Jurkat, Clone E6-1 (cell line): ENCODE measurements at regions not wholly inside any gene's neighbourhood (a gene's known extent, or its start where the extent isn't known, plus 50 kb on each side); places are given as distances from the start of the nearest gene placed in this dataset.

Source experiments
- DNase-seq: peaks from one replicate; pipeline ENCODE4 v3.0.0-alpha.2; 2011; ENCODE audit warnings: low read depth, low spot score
- H3K4me3 ChIP-seq: 2 replicates; pipeline ENCODE4 v1.5.1; 2011; ENCODE audit warnings: mild to moderate bottlenecking, low read length, control low read depth, moderate library complexity

- no peak overlapping the region for H3K4me3 ChIP-seq
Observed at GRCh38 chr4:137663251-137664045, 131.2 kb upstream of the PCDH18 start.

DNA sequence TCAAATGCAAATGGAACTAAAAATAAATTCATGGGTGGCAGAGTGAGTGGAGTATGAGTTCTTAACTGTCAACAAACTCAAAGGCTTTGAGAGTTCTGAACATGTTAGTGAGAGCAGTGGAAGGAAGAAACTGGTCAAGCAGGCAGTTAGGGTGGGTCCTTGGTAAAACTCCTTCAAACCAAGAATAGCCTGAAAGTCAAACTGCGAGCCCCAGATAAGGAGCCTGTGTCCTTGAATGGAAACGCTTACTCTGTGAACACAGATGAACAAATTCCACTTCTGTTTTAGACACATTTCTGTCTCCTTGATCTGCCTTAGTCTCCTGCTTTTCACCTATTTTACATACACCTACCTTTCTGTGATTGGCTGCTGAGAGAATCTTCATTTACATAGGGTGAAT is 129.4 kb upstream of the PCDH18 start:
- no peak for DNase-seq
- H3K4me3 ChIP-seq: no peak overlapping the region

More at GRCh38 chr4:137663251-137664045, 131.2 kb upstream of the PCDH18 start:
- DNase-seq: no peak

GRCh38 chr4:137660211-137660610 is 127.9 kb upstream of the PCDH18 start:
- no peak for DNase-seq
- no peak overlapping the region for H3K4me3 ChIP-seq

- no peak for DNase-seq
- H3K4me3 ChIP-seq: no peak overlapping the region
Observed at GRCh38 chr4:137659431-137659830, 127.1 kb upstream of the PCDH18 start.

DNA sequence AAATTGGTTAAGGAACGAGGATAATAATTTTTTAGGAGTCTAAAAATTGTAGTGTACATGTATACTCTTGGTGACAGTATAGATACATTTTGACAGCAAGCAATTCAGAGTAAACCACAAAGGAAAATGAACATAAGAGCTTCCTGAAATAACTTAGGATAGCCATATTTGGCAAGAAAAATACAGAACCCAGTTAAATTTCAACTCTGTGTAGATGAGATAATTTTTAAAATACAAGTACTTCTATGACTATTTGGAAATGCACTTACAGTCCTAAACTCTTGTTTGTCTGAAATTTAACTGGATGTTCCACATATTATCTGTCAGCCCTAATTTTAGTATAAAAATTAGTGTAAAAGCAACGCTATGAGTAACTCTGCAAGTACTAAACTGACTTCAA is 124.4 kb upstream of the PCDH18 start:
- H3K4me3 ChIP-seq: no peak overlapping the region
- DNase-seq: no peak

DNA sequence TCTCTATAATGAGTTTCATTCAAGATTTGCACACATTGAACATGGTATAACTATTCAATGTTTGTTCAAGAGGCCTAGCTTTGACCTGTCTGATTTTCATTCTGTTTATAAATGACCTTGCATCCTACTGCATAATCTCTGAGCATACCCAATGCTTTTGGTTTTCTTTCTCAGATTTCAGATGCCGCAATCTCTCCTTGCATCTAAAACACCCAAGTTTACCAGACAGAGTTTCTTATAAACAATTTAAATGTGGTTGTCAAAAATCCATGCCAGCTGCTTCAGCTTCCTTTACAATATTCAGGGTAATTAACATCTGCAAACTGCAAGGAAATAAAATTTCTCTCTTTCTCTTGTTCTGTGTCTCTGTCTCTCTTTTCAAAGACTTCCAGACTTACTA is 123.0 kb upstream of the PCDH18 start:
- no peak overlapping the region for H3K4me3 ChIP-seq
- DNase-seq: no peak

DNA sequence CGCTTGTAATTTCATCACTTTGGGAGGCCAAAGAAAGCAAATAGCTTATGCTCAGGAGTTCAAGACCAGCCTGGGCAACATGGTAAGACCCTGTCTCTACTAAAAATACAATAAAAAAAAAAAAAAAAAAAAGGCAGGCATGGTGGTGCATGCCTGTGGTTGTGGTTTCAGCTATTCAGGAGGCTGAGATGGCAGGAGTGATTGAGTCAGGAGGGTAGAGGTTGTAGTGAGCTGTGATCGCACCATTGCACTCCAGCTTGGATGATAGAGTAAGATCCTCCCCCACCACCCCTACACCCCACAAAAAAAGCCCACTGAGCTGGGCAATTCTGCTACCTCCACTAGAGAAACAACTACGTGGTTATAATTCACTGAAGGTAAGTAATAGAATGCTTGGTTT is 118.8 kb upstream of the PCDH18 start:
- DNase-seq: no peak
- H3K4me3 ChIP-seq: no peak overlapping the region

GRCh38 chr4:137649711-137650450 is 117.6 kb upstream of the PCDH18 start:
- H3K4me3 ChIP-seq: no peak overlapping the region
- no peak for DNase-seq

DNA sequence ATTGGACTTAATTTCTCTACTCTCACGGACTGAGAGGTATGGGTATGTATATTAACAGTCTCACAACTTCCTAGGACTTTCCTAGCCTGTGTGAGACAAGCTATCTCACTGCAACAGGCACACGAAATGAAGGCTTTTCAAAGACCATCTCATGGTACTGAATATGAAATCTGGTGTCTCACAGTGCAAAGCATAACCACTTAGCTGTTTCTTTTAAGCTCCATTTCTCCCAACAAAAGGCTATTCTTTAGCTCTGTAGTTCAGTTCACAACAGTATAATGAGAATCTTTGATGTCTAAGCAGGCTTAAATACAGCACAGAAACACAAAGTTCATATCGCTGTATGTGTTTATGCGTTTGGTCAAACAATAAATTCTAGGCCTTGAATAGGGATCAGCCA is 116.2 kb upstream of the PCDH18 start:
- DNase-seq: no peak
- no peak overlapping the region for H3K4me3 ChIP-seq

- no peak overlapping the region for H3K4me3 ChIP-seq
- DNase-seq: no peak
Observed at GRCh38 chr4:137647375-137647774, 115.1 kb upstream of the PCDH18 start.

- no peak overlapping the region for H3K4me3 ChIP-seq
- DNase-seq: no peak
Observed at GRCh38 chr4:137644201-137644600, 111.9 kb upstream of the PCDH18 start.

DNA sequence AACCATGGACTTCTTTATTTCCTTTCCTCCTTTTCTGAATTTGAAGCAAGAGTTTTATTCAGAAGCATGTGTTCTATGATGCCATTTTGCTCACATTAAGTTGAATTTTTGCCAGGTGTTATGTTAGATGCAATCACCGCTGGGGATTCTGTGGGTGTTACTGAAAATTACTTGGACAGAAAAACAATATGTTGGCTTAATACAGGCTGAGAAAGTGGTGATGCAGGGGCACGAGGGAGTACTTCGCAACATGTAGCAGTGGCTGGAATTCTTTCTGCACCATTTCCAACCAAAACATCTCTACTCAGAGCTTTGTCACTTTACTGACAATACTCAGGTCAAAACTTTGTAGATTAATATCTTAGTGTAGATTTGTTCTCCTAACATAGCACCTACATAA is 109.2 kb upstream of the PCDH18 start:
- H3K4me3 ChIP-seq: no peak overlapping the region
- no peak for DNase-seq

DNA sequence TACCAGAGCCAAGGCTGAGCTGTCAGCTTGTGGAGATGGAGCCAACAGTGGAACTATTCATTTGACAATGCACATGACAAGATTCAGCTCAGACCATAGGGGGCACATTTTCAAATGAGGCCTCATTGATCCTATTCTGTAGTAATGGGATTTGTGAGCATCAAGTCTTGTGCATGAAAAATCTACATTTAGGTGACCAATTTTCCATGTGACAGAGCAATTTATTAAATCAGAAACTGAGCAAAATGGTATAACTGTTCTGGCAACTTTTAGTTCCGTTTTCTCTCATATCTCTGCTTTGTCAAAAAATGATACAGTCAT is 108.5 kb upstream of the PCDH18 start:
- DNase-seq: no peak
- no peak overlapping the region for H3K4me3 ChIP-seq

DNA sequence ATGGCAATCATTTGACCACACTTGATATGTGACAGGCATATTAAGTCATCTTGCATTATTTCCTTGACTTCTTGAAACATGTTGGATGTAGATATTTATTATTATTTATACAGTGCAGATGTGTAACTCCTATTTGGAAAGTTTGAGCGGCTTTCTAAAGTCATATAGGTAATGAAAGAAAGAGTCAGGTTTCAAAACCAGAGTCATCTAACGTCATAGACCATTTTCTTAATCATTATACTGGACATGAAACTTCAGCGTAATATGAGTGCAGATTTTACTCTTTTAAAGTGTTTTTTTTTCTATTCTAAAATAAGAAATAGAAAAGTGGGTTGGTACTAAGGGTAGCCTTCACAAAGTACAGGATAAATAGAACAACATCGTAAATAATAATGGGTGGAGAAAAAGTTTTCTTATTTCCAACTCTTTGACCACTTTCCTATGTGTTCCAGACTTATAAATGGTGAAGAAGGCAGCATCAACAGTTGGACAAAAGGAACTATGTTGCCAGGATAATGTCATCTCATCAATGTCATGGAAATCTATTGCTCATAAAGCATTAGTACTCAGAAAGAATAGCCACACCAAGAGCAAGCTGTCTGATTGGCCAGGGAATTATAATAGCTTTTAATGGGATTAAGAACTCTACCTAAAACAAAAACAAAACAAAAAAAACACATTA is 108.0 kb upstream of the PCDH18 start:
- no peak for DNase-seq
- no peak overlapping the region for H3K4me3 ChIP-seq

DNA sequence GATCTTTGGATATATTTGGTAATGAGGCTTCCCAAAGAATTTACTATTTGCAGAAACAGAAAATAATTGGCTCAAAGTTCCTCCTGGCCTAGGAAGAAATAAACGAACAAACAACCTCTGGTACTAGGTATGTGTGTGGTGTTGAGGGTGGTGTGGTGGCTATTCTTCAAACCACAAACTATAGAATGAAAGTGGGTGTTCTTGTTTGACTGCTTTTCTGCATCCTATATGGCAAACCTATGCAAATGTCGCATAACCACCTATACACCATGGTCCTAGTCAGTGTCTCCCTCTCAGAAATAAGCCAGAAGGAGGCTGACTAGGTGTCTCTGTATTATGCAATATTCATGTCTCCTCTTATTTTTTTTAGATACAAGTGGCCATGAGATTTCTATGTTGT is 106.6 kb upstream of the PCDH18 start:
- no peak for DNase-seq
- H3K4me3 ChIP-seq: no peak overlapping the region

- no peak for DNase-seq
Observed at GRCh38 chr4:137635601-137636000, 103.3 kb upstream of the PCDH18 start.

GRCh38 chr4:137635108-137635507 is 102.8 kb upstream of the PCDH18 start:
- no peak for DNase-seq
- H3K4me3 ChIP-seq: no peak overlapping the region

More at GRCh38 chr4:137635601-137636000, 103.3 kb upstream of the PCDH18 start:
- no peak overlapping the region for H3K4me3 ChIP-seq

GRCh38 chr4:137632842-137633241 is 100.5 kb upstream of the PCDH18 start:
- H3K4me3 ChIP-seq: no peak overlapping the region

GRCh38 chr4:137631605-137632004 is 99.3 kb upstream of the PCDH18 start:
- no peak for DNase-seq
- no peak overlapping the region for H3K4me3 ChIP-seq

More at GRCh38 chr4:137632842-137633241, 100.5 kb upstream of the PCDH18 start:
- no peak for DNase-seq

GRCh38 chr4:137630252-137630651 is 98.0 kb upstream of the PCDH18 start:
- no peak overlapping the region for H3K4me3 ChIP-seq
- DNase-seq: no peak
